ENCODE measurements at regions not wholly inside any gene's neighbourhood (a gene's known extent, or its start where the extent isn't known, plus 50 kb on each side); places are given as distances from the start of the nearest gene placed in this dataset.

DNA sequence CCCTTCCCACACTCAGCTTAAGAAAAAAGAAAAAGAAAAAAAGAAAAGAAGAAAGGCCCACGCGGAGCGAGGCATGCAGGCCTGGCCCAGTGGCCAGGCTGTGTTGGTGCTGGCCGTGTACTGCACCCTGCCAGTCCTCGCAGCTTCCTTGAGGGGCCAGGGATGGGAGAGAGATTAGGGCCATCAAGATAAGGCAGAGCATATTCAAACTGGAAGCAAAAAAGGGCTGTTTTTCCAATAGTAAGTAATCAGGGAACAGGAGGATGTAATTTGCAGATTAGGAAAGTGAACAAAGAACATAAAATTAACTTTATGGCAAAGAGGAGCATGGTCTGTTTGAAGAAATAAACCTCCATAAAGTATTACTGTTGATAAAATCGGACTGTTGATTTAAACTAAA lies 319.6 kb upstream of the CLINT1 start:
- no peak for DNase-seq

DNA sequence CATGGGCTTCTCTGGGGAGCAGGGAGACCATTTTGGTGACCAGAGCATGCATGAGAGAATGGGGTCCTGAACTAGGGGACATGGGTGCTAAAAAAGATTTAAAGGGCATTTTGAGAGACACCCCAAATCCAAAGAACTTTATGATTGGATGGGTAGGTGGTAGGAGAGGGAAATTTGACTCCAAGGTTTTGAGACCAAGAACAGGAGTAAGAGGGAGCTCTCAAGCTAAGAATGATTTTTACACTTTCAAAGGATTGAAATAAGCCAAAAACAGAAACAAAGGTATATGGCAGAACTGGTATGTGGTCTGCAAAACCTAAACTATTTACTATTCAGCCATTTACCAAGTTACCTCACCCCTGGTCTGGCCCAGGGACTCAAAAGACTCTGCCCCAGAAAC lies 318.2 kb upstream of the CLINT1 start:
- no peak for DNase-seq

DNA sequence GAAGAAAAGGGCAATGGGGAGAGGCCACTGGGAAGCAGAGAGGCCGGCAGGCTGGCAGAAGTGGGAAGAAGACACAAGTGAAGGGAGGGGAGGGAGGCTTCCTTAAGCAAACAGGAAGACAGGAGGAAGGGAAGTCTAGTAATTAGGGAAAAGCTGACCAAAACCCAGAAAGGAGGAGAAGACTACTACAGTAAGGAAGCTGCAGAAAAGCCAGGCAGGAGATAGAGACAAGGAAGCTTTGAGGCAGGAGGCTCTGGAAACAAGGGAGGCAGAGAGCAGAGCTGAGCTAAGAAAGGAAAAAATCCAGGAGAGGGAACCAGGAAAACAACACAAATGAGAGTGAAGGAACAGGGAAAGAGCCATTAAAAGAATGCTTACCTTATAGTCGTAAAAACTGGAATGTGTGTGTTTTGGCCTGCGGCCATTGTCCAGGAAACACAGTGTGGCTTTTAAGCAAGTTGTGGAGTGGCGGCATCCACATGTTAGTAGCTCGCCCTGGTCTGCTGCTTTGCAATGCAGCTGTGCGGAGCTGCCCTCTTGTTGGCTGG lies 317.1 kb upstream of the CLINT1 start:
- DNase-seq = no peak

DNA sequence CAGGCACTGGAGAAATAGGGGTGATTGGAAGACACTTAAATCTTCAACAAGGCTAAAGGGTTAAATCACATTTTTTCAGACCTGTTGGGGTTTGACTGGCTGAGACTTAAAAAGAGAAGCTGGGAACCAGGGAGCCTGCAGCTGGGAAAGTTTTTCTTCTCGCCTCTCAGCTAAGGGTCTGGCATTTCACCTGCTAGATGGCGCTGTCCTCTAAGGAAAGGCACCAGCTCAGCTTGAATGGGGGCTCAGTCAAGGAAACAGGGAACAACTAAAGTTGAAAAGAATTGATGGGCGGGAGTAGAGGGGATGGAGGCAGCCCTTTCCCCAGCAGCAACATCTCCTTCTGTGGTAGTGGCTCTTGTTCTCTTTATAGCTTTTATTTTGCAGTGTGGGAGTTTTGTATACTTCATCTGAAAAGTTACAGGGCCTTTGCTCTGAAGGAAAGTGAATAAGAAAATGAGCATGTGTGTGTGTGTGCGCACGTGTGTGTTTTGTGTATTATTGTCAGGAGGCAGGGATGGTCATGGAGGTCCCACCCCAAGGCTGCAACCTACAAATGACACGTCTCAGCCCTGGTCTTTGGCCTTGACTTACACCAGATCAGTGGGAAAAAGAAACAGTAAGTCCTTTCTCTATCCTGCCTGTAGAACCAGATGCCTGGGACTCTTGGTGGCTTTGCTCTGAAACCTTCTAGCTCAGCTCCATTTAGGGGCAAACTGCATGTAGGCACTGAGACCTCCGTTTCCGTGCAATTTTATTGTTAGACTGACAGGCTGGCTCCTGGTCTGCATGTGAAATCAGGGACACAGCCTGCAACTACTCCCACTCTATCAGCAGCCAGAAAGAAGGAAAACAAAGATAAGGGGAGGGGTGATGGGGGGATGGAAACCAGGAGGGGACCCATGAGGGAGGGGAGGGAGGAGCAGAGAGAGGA lies 316.2 kb upstream of the CLINT1 start:
- peak; percentile 66 for DNase-seq

DNA sequence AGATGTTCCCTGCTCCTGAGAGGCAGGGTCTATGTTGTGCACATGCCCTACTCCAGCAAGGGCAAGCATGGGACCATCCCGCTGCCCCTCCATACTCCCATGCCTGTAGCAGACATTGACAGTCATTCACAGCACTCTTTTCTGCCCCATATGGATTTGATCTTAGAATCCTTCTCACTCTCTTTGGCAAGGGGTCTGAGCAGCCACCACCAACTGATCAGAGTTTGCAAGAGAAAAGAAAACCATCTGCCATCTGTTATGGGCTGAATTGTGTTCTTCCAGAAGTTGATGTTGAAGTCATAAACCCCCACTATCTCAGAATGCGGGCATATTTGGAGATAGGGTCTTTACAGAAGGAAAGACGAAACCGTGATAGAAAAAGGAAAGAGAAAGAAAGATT lies 315.1 kb upstream of the CLINT1 start:
- no peak for DNase-seq

DNA sequence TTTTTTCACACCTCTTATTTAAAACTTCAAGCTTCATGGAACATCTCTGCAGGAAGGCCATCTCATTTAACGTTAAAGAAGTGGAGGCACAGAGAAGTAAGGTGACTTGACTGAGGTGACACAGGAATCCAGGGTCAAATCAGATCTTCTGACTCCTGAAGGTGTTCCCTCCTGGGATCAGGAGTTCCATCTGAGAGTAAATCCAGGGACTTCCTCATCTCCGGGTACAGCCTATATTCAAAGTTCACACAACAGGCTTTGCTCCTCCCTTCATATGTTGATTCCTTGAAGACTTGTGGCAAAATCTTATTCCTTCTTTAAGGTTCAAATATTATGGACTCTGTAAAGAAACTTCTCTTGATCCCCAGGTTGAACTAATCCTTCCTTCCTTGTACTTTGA lies 313.1 kb upstream of the CLINT1 start:
- DNase-seq = no peak

DNA sequence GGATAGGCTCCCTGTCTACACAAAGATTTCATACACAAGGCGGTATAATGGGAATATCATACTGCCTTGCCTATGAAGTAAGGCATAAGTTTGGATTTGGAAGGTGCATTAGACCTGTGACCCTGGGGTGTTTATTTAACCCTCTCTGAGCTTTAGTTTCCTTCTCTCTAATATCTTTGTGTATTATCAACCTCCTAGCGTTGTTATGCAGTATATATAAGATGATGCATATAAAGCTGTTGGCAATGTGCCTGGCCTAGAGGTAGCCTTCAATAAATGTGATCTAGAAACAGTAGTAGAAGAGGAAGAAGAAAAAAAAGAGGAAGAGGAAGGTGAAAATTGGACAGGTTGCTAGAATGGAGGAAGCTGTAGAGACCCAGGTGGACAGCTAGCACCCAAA lies 311.6 kb upstream of the CLINT1 start:
- no peak for DNase-seq

DNA sequence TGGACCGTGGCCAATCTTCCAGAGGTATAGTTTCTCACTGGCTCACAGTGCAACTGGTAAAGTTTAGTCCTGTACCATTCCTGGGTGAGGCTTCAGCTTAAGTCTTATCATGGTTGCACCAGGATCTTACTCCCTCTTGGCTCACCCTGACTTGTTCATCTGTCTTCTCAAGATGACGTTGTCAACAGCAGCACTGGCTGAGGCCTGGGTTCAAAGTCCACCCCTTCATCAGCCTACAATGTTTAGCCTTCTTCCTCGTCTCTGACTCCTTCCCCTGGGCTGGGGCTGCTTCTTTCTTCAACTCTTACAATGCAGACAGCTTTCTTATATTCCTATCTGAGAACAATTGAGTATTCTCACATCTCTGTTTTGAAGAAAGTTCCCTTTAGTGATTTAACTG lies 311.1 kb upstream of the CLINT1 start:
- no peak for DNase-seq

DNA sequence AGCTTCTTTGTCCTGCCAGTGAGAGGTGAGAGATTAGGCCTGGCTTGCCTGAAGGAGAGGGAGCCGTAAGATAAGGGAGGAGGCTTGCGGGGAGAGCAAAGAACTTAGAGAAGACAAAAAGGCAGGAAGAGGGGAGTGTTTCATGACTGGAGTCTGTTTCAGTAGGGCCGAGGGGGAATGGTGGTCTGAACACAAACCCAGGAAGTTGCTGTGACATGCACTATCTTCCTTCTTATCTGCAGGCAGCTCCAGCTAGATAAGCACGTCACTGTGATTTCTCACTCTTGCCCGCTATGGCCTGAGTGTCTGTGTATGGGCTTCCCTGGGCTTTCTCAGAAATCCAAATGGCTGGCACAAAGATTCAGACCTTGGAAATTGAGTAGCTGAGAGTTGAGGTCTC lies 307.5 kb upstream of the CLINT1 start:
- DNase-seq = no peak

DNA sequence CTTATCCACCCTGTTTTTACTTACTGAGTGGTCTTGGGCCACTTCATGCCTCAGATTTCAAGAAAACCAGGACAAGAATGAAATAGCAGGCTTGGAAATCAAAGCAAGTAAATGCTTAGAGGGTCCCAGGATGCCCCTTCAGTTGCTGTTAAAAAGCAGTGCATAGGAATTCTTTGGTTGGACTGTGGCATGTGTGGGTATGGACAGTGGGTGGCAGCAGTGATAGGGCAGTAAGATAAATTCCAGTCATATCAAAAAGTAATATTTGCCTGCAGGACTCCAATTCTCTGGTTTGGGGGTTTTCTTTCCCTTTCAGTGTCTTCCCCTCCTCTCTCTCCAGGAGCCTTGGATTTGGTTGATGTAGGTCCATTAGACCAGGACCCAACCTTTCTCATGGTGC lies 306.7 kb upstream of the CLINT1 start:
- DNase-seq = no peak

DNA sequence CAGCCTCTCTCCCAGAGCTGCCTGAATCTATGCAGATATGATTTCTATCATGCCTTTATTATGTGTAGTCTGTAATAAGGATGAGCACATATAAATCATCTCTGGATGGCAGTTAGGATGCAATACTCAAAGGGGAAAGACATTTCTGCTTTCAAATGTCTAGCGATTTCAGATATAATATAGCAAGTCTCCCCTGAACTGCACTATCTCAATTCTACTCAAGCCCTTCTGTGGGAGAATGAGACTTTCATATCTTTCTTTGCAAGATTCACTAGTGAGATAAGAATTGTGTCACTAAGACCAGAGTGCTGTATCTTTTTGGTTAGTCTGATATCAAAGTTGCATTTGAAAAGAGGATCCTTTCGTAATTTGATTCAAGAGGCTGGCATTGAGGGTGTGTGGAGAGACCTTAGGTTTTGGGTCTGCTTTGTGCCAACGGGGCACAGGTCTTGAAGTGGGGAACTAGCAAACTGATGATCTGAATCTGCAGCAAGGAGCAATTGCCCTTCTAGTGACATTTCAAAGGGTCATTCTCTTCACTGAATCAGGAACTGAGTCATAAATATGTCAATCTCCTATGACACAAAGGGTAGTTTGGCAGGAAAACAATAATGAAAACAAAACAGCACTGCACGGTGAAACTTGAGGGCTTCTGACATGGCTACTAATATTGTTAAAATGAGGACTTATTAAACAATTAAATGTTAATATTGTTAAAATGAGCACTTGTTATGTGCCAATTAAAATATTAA lies 305.5 kb upstream of the CLINT1 start:
- no peak for DNase-seq

DNA sequence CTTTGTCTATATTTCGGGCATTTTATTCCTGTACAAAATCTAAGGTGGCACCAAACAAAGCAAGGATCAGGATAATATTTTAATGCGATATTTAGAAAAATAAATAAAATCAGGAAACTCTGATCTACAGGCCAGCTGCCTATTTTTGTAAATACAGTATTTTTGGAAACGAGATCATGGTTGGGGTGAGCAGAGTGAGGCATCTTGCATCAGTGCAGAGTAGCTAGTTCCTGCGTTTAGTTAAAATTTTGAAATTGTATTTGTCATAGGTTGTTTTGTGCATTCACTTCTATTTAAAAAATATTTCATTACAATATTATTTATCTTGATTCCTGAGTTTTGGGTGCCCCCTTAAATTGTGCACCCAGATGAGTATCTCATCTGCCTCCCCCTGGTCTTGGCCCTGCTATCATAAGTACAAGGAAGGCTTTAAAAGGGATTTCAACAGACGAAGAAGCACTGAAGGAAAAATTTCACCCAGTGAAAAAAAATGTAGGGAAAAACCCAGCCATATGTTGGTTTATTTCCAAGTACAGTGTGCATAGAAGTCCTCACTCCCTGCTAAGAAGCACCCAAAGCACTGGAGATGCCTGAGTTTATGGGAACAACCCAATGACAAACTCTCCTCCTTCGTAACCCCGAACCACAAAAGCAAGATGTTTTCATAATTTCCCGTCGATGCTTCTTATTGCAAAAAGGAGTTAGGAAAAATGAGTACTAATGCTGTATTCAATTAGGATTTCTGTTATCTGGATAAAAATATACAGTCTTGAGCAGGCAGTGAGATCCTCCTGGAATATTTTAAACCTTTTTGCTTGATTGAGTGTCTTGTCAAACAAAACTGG lies 304.7 kb upstream of the CLINT1 start:
- no peak for DNase-seq

DNA sequence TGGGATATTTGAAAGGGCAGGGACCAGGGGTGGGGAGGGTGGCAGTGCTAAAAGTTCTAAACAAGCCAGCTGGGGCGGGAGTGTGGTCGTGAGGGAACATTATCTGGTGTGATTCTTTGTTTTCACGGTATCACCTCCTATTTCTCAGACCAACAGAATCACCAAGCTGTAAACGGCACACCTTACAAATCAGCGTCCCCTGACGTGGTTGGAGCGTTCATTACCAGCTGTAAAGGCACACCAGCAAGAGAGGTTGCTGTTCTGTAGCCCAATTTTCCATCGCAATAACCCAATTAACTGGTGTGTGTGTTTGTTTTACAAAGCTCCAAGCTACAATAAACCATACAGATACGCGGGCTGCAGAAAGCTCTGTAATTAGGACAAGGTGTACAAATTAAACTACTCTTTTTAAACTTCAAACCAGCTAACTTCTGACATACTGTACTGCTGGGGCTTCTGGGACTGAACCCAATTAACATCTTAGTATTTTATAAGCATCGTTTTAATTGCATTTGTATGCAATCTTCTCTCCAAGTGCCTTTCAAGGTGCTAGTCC lies 303.6 kb upstream of the CLINT1 start:
- DNase-seq = no peak

DNA sequence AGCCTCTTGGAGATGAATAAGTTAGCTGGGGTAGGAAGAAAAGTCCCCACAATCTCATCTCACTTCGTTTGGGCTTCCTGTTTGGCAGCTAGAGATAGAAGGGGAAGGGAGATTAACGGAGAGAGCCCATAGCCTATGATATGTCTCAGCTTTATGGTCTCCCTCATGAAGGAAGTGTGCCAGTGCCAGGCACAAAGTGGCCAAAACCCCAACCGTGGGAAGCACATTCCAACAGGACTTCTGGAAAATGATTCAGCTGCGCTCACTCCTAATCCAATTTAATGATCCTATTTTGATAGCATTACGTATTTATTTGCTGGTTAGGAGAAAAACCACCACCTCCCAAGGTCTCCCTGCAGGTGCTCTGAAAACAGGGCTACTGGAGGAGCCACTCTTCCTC lies 303.1 kb upstream of the CLINT1 start:
- no peak for DNase-seq

DNA sequence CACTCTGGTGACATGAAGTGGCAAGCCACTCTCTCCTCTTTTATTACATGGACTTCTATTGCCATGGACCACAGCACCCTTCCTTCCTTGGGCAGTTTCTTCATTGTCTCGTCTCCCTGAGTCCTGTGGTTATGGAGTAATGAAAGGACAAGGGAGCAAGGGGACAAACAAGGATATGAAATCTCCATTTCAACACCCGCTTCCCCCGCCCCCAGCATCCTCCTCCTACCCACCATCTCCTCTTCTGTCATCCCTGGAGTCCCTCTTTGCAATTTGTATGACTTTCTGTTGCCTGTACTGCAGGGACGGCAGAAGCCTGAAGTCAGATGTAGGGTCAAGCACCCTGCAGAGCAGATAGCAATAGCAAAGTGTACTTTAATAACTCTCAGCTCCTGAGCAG lies 300.7 kb upstream of the CLINT1 start:
- DNase-seq = no peak

DNA sequence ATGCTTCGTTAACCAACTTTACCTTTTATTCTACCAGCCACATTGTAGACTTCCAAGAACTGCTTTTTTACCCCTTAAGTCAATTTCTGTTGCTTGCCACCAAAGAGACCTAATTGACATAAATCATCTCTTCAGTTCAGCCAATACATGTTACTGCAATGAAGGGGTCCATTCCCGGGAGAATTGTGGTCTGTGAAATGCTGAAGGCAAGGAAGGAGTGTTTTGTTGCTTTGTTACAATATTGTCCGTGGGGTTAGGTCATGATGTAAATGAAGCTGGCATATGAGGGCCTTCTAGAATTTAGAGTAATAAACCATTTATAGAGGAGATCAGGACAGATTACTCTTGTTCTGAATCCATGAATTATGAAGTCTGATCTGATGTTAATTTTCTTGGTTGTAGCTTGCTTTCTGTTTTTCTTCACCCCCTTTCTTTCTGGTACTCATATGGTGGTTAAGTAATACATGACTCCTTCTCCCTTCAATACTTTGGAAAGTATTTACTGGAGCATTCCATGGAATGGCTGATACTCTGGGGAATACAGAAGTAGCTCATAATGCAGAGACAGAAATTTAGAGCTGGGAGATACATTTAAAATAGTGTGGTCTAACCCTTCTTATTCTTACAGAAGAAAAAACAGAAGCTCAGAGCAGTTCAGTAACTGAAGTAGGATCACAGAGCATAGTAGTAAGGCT lies 297.0 kb upstream of the CLINT1 start:
- no peak for DNase-seq

DNA sequence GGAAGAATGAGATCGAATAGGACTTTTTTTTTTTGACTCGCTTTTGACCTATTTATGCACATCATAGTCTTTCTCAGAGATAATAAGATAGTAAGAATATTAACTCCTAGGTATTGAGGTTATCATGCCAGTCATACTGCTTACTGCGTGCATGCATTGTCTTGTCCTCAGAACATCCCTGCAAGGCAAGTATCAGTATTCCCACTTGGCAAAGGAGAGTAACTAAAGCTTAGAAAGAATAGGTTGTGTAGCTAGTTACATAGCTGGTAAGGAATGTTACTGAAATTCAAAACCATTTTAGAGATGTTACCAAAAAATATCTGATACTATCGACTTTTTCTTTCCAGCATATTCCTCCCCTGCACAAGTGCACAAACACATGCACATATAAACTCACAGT lies 296.1 kb upstream of the CLINT1 start:
- DNase-seq = no peak

DNA sequence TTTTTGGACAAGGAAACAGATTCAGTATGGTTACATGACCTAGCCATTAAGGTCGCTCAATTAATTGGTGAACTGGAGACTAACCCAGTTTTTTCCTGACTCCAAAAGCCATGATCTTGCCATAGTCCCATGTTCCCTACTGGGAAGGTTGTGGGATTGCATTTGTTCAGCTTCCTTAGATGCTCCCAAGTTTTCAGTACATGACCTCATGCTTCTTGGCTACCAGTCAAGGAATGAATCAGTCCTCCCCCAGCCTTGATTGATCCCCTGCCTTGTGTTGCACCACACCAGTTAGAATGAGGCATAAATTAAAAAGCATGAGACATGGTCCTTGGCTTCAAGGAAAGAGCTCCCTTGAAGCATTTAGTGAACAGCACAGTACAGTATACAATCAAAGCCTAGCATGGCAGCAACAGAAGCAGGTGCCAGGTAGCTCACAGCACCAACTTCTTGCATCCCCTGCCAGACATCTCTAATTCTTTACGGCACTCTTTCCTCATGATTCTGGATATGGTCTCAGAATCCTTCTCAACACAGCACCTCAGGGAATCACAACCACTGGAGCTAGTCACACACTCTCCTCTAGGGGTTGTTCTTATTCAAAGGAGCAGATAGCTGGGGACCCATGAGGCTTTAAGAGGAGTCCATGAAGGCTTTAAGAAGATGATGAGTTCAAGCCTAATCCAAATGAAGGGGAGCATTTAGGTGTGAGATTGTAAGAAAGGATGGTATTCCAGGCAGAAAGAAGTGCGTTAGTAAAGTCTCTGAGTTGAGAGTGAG lies 295.5 kb upstream of the CLINT1 start:
- DNase-seq = no peak

DNA sequence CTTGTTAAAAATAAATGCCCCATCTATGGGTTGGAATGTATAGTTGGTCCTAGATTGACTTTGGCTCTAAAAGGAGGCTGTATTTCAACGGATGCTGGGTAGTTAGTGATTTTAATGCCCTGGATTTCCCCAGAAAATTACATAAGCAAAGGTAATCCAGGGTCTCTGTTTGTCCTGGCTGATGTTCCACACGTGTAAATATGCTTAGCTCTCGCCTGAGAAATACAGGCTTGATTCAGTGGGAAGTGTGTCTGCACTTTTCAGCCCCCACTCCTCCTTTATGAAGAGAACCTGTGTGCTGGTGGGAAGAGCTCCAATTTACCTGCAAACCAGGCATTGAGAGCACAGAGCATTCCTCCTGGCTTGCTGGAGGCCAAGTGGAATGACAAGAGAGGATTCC lies 294.6 kb upstream of the CLINT1 start:
- DNase-seq = no peak

DNA sequence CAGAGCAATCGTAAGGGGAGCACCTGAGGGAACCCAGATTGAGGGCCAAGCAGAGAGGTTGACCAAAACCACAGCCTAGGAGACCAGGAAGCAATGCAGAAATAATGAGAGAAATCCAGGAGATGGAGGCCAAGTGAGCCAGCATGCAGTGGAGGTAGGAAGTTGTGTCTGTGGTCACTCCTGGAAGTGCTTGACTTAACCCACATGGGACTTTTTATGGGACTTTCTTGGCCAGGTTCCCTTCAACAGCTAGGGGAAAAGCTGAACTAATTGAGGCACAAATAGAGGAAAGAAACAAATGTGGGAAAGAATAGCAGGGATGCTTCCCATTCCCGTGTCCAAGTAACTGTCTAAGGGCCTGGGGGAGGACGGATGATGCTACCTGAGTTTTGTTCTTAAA lies 293.2 kb upstream of the CLINT1 start:
- no peak for DNase-seq

DNA sequence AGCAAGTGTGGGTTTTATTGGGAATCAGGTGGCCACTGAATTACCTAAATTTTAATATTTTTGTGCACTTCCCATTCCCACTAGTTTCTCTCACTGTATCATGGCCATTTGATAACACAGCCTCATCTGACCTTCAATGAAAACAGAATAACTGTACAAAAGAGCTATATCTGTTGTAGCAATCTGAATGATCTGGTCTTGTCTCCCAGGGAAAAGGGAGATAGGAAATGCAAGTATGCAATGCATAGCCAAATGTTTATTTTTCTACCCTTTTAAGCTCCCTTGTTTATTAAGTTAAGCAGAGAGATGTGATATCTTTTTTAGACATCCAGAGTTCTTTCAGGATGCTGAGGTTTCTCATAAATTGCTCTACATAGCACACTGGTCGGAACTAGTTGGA lies 288.3 kb upstream of the CLINT1 start:
- no peak for DNase-seq

Data from OCI-M1 (cell line).